ENCODE measurements at regions not wholly inside any gene's neighbourhood (a gene's known extent, or its start where the extent isn't known, plus 50 kb on each side); places are given as distances from the start of the nearest gene placed in this dataset.

GRCh38 chr12:43115441-43116160 lies 436.4 kb downstream of the ADAMTS20 start:
- no peak for DNase-seq

- DNase-seq, result no peak
These were observed 437.7 kb downstream of the ADAMTS20 start for GRCh38 chr12:43114316-43114715.

- no peak for DNase-seq
These were observed 438.4 kb downstream of the ADAMTS20 start for GRCh38 chr12:43113616-43114015.

GRCh38 chr12:43113135-43113534 lies 438.9 kb downstream of the ADAMTS20 start:
- DNase-seq, result no peak

GRCh38 chr12:43112101-43112920 lies 439.7 kb downstream of the ADAMTS20 start:
- DNase-seq, result no peak

- DNase-seq, result no peak
These were observed 440.4 kb downstream of the ADAMTS20 start for GRCh38 chr12:43111608-43112007.

- DNase-seq, result no peak
These were observed 442.2 kb downstream of the ADAMTS20 start for GRCh38 chr12:43109631-43110345.

GRCh38 chr12:43108656-43109055 lies 443.3 kb downstream of the ADAMTS20 start:
- DNase-seq, result no peak

GRCh38 chr12:43107026-43107775 lies 444.8 kb downstream of the ADAMTS20 start:
- no peak for DNase-seq

GRCh38 chr12:43106355-43106754 lies 445.6 kb downstream of the ADAMTS20 start:
- DNase-seq, result no peak

- no peak for DNase-seq
These were observed 446.5 kb downstream of the ADAMTS20 start for GRCh38 chr12:43105426-43105981.

- no peak for DNase-seq
These were observed 447.5 kb downstream of the ADAMTS20 start for GRCh38 chr12:43104494-43104893.

GRCh38 chr12:43103866-43104265 lies 448.1 kb downstream of the ADAMTS20 start:
- DNase-seq, result no peak

GRCh38 chr12:43102546-43103264 lies 449.3 kb downstream of the ADAMTS20 start:
- DNase-seq, result no peak

GRCh38 chr12:43100231-43100630 lies 451.8 kb downstream of the ADAMTS20 start:
- DNase-seq, result no peak

- DNase-seq, result no peak
These were observed 452.3 kb downstream of the ADAMTS20 start for GRCh38 chr12:43099691-43100163.

- DNase-seq, result no peak
These were observed 453.0 kb downstream of the ADAMTS20 start for GRCh38 chr12:43098766-43099550.

- DNase-seq, result no peak
These were observed 453.9 kb downstream of the ADAMTS20 start for GRCh38 chr12:43098071-43098470.

GRCh38 chr12:43097471-43097870 lies 454.5 kb downstream of the ADAMTS20 start:
- no peak for DNase-seq

GRCh38 chr12:43095669-43096280 lies 456.2 kb downstream of the ADAMTS20 start:
- no peak for DNase-seq

Measured in midbrain (tissue), 1 donor.